ENCODE measurements at regions not wholly inside any gene's neighbourhood (a gene's known extent, or its start where the extent isn't known, plus 50 kb on each side); places are given as distances from the start of the nearest gene placed in this dataset.
"Not testable (repeated sequence)": the region's sequence is repeated elsewhere in the genome, so short reads cannot be mapped to it uniquely, and the experiment has no call there.

DNA sequence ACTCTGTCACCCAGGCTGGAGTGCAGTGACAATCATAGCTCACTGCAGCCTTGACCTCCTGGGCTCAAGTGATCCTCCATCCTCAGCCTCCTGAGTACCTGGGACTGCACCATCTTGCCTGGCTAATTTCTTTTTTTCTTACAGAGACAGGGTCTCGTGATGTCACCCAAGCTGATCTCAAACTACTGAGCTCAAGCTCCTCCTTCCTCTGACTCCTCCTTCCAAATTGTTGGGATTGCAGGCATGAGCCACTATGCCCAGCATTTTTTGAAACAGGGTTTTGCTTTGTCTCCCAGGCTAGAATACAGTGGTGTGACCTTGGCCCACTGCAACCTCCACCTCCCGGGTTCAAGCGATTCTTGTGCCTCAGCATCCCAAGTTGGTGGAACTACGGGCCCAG, 358.3 kb upstream of the MTNR1B start:
- no TSS peak for BruUV-seq (replicated peaks)
- ChIA-PET CTCF (ENCODE audit: low intra/inter-chr PET ratio, low total read pairs) (no interaction called here), POLR2A (no interaction called here)
- Histone ChIP-seq H3K9ac (ENCODE audit: insufficient read depth, low read depth, low read length) (no peak overlapping the region), H3K27me3 (ENCODE audit: control insufficient read depth in 1 of 2, insufficient read depth in 2 of 2, low read length in 2 of 2) (no peaks in the 10 kb centered on the region), H3K4me2 (ENCODE audit: low read depth, low read length) (no peak overlapping the region), H4K20me1 (ENCODE audit: insufficient read depth, low read length) (no peaks in the 10 kb centered on the region), H3K9me3 (ENCODE audit: low read length) (no peaks in the 10 kb centered on the region), H3K4me3 (replicated peaks in 1 of 3; ENCODE audit: insufficient read depth in 1 of 3, low read depth in 2 of 3, low read length in 3 of 3) (no peak overlapping the region), H3K79me2 (ENCODE audit: insufficient read depth, low read length) (no peaks in the 10 kb centered on the region), H3K27ac (ENCODE audit: extremely low read length, insufficient read depth, low read length) (no peak overlapping the region), H2AFZ (ENCODE audit: low read length) (no peak overlapping the region), H3K4me1 (ENCODE audit: insufficient read depth, low read length) (no peaks in the 10 kb centered on the region), H3K36me3 (replicated peaks in 1 of 2; ENCODE audit: control insufficient read depth in 1 of 2, insufficient read depth in 2 of 2, low read length in 2 of 2) (no peaks in the 10 kb centered on the region)
- intact Hi-C loops (cut with micrococcal nuclease; ENCODE audit: unreplicated experiment) = no loop called here
- no peak for DNase-seq (ENCODE audit: low spot score)
- no peak for FAIRE-seq
- in situ Hi-C loops (cut with HindIII; ENCODE audit: extremely low pct_ligation_motif_present, low pct_unique_long_range_greater_than_20kb) = no loop called here
- WGBS (ENCODE audit: low lambda C conversion rate) = 5% methylated on average over 3 of the region's 4 CpGs
- TF ChIP-seq TEAD3 (CRISPR knock-in tag; optimal IDR thresholded peaks at IDR 0.05; ENCODE audit: borderline replicate concordance) (no peak), SMC3 (IDR thresholded peaks at IDR 0.05; ENCODE audit: low read length) (no peak), ZNF546 (CRISPR knock-in tag; conservative IDR thresholded peaks at IDR 0.05) (no peak), MATR3 (CRISPR knock-in tag; IDR thresholded peaks at IDR 0.05) (no peak), SRY (CRISPR knock-in tag; IDR thresholded peaks at IDR 0.05) (no peak), POLR2AphosphoS2 (IDR thresholded peaks at IDR 0.05; ENCODE audit: low read depth, low read length) (no peak), JUND (CRISPR knock-in tag; IDR thresholded peaks at IDR 0.05) (no peak), ARHGAP35 (CRISPR knock-in tag; IDR thresholded peaks at IDR 0.05; ENCODE audit: borderline replicate concordance) (no peak), FOXJ3 (CRISPR knock-in tag; IDR thresholded peaks at IDR 0.05; ENCODE audit: borderline replicate concordance) (no peak), ATRX (CRISPR knock-in tag; IDR thresholded peaks at IDR 0.05; ENCODE audit: borderline replicate concordance) (no peak), ERF (CRISPR knock-in tag; IDR thresholded peaks at IDR 0.05) (no peak), NCOA1 (CRISPR knock-in tag; IDR thresholded peaks at IDR 0.05) (no peak)
- TF ChIP-seq, protein P1, sequence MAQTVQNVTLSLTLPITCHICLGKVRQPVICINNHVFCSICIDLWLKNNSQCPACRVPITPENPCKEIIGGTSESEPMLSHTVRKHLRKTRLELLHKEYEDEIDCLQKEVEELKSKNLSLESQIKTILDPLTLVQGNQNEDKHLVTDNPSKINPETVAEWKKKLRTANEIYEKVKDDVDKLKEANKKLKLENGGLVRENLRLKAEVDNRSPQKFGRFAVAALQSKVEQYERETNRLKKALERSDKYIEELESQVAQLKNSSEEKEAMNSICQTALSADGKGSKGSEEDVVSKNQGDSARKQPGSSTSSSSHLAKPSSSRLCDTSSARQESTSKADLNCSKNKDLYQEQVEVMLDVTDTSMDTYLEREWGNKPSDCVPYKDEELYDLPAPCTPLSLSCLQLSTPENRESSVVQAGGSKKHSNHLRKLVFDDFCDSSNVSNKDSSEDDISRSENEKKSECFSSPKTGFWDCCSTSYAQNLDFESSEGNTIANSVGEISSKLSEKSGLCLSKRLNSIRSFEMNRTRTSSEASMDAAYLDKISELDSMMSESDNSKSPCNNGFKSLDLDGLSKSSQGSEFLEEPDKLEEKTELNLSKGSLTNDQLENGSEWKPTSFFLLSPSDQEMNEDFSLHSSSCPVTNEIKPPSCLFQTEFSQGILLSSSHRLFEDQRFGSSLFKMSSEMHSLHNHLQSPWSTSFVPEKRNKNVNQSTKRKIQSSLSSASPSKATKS (CRISPR knock-in tag; IDR thresholded peaks at IDR 0.05) = no peak
- TF ChIP-seq, protein P2, sequence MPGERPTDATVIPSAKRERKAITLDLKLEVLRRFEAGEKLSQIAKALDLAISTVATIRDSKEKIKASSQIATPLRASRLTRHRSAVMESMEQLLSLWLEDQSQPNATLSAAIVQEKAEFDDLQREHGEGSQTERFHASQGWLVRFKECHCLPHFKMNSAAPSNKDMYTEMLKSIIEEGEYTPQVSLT (CRISPR knock-in tag; IDR thresholded peaks at IDR 0.05; ENCODE audit: borderline replicate concordance, low read depth) = no peak
- TF ChIP-seq, protein P3, sequence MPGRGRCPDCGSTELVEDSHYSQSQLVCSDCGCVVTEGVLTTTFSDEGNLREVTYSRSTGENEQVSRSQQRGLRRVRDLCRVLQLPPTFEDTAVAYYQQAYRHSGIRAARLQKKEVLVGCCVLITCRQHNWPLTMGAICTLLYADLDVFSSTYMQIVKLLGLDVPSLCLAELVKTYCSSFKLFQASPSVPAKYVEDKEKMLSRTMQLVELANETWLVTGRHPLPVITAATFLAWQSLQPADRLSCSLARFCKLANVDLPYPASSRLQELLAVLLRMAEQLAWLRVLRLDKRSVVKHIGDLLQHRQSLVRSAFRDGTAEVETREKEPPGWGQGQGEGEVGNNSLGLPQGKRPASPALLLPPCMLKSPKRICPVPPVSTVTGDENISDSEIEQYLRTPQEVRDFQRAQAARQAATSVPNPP (CRISPR knock-in tag; IDR thresholded peaks at IDR 0.05) = no peak
- TF ChIP-seq, protein P4, sequence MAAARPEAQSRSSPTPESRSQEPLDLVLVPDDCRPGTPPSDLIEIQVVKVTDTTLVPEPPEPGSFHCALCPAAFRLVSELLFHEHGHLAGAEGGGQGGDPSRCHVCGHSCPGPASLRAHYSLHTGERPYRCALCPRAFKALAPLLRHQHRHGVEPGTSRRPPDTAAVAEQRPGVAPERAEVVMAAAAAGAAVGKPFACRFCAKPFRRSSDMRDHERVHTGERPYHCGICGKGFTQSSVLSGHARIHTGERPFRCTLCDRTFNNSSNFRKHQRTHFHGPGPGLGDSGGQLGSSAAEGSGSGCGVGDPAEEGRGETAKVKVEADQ (CRISPR knock-in tag; IDR thresholded peaks at IDR 0.05; ENCODE audit: borderline replicate concordance) = no peak
- no peak for ATAC-seq

DNA sequence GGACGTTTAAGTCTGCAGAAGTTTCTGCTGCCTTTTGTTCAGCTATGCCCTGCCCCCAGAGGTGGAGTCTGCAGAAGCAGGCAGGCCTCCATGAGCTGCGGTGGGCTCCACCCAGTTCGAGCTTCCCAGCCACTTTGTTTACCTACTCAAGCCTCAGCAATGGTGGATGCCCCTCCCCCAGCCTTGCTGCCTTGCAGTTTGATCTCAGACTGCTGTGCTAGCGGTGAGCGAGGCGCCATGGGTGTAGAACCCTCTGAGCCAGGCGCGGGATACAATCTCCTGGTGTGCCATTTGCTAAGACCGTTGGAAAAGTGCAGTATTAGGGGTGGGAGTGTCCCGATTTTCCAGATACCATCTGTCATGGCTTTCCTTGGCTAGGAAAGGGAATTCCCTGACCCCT, 351.4 kb upstream of the MTNR1B start:
- POLR2A ChIA-PET; H3K9ac ChIP-seq (ENCODE audit: insufficient read depth, low read depth, low read length); H3K9me3 ChIP-seq (ENCODE audit: low read length); H3K4me1 ChIP-seq (ENCODE audit: insufficient read depth, low read length); CTCF ChIA-PET (ENCODE audit: low intra/inter-chr PET ratio, low total read pairs); H3K79me2 ChIP-seq (ENCODE audit: insufficient read depth, low read length); BruUV-seq (replicated peaks); in situ Hi-C loops (cut with HindIII; ENCODE audit: extremely low pct_ligation_motif_present, low pct_unique_long_range_greater_than_20kb); intact Hi-C loops (cut with micrococcal nuclease; ENCODE audit: unreplicated experiment); H4K20me1 ChIP-seq (ENCODE audit: insufficient read depth, low read length); DNase-seq (ENCODE audit: low spot score); ATAC-seq; H3K27ac ChIP-seq (ENCODE audit: extremely low read length, insufficient read depth, low read length); FAIRE-seq; H3K4me3 ChIP-seq (replicated peaks in 1 of 3; ENCODE audit: insufficient read depth in 1 of 3, low read depth in 2 of 3, low read length in 3 of 3); H2AFZ ChIP-seq (ENCODE audit: low read length); H3K27me3 ChIP-seq (ENCODE audit: control insufficient read depth in 1 of 2, insufficient read depth in 2 of 2, low read length in 2 of 2); H3K36me3 ChIP-seq (replicated peaks in 1 of 2; ENCODE audit: control insufficient read depth in 1 of 2, insufficient read depth in 2 of 2, low read length in 2 of 2); H3K4me2 ChIP-seq (ENCODE audit: low read depth, low read length): not testable (repeated sequence)
- WGBS (ENCODE audit: low lambda C conversion rate) = 42% methylated on average over 6 of the region's 10 CpGs
